ENCODE measurements at regions not wholly inside any gene's neighbourhood (a gene's known extent, or its start where the extent isn't known, plus 50 kb on each side); places are given as distances from the start of the nearest gene placed in this dataset.
A peak's percentile ranks its signal among the peaks of the same experiment; 100 is the strongest.

DNA sequence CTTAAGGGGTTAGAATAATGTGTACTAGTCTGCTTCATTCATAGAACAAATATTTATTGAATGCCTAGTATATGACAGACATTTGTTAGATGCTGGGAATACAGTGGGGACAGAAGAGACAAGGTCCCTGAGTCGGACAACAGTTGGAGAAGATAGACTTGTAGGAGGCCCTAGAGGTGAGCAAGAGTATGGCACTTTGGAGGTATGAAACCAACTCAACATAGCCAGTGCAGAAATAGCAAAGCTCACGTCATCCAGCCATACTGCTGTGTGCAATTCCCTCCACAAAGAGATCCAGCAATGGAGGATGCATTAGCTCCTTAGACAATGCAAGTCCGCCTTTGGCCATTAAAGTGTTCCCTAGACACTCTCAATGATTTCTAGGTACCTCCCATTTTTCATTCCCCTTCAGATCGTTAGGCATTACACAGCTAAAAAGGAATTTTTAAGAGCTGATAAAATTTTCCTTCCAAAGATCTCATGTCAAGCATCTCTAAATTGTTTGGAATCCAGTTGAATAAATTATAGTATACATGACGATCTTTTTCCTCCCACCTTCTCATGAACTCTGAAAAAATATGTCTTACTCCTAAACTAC is 1949.6 kb upstream of the WWC1 start:
- no peaks in the 10 kb centered on the region for H3K27me3 ChIP-seq (ENCODE audit: insufficient read depth, low read length)
- H3K9me3 ChIP-seq (ENCODE audit: low read length): no peaks in the 10 kb centered on the region
- H3K9ac ChIP-seq (ENCODE audit: low read length): no peak overlapping the region
- H3K79me2 ChIP-seq (ENCODE audit: insufficient read depth, low read length): no peaks in the 10 kb centered on the region
- no peak overlapping the region for H2AFZ ChIP-seq (ENCODE audit: low read length)
- TF ChIP-seq CTCF (IDR thresholded peaks at IDR 0.05; ENCODE audit: low read length) (peak; percentile 24; the same call in 1 of the 2 replicates), EZH2 (IDR thresholded peaks at IDR 0.05; ENCODE audit: borderline replicate concordance, low read length) (no peak)
- H3K9me2 ChIP-seq (ENCODE audit: low read depth, low read length): no peaks in the 10 kb centered on the region
- H3K27ac ChIP-seq (ENCODE audit: low read depth, low read length, poor library complexity, severe bottlenecking): no peak overlapping the region
- H3K4me2 ChIP-seq (ENCODE audit: low read length): no peak overlapping the region
- H3K4me1 ChIP-seq (ENCODE audit: insufficient read depth, low read length, severe bottlenecking): no peaks in the 10 kb centered on the region
- H4K20me1 ChIP-seq (ENCODE audit: insufficient read depth, low read length): no peaks in the 10 kb centered on the region
- H3K4me3 ChIP-seq (ENCODE audit: low read depth, low read length, poor library complexity, severe bottlenecking): no peak overlapping the region
- no peaks in the 10 kb centered on the region for H3F3A ChIP-seq (ENCODE audit: insufficient read depth, low read length)
- H3K36me3 ChIP-seq (ENCODE audit: insufficient read depth, low read length): no peaks in the 10 kb centered on the region

DNA sequence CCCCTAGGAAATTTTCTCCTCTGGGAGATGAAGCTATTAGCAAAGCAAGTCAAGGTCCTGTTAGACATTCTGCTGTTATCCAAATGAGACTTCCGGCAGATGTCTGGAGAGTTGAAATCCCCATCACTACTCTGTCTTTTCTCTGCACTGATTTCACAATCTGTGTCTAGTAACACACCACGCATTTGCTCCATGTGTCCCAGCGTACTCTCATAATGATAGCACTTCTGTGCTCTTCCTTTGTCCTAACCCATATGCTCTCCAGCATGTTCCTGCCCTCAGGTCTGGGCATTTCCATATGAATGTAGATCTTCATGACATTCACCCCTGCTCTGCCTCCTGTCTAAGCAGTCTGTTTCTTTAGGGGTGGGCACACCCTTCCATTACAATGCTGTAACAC is 1949.0 kb upstream of the WWC1 start:
- H3K4me1 ChIP-seq (ENCODE audit: insufficient read depth, low read length, severe bottlenecking): no peaks in the 10 kb centered on the region
- H3K9me2 ChIP-seq (ENCODE audit: low read depth, low read length): no peaks in the 10 kb centered on the region
- no peaks in the 10 kb centered on the region for H3K27me3 ChIP-seq (ENCODE audit: insufficient read depth, low read length)
- H3K9ac ChIP-seq (ENCODE audit: low read length): no peak overlapping the region
- no peaks in the 10 kb centered on the region for H3K79me2 ChIP-seq (ENCODE audit: insufficient read depth, low read length)
- no peak overlapping the region for H2AFZ ChIP-seq (ENCODE audit: low read length)
- no peaks in the 10 kb centered on the region for H4K20me1 ChIP-seq (ENCODE audit: insufficient read depth, low read length)
- H3K4me3 ChIP-seq (ENCODE audit: low read depth, low read length, poor library complexity, severe bottlenecking): no peak overlapping the region
- H3K27ac ChIP-seq (ENCODE audit: low read depth, low read length, poor library complexity, severe bottlenecking): no peak overlapping the region
- H3K36me3 ChIP-seq (ENCODE audit: insufficient read depth, low read length): no peaks in the 10 kb centered on the region
- TF ChIP-seq EZH2 (IDR thresholded peaks at IDR 0.05; ENCODE audit: borderline replicate concordance, low read length): no peak
- no peak for TF ChIP-seq CTCF (IDR thresholded peaks at IDR 0.05; ENCODE audit: low read length)
- H3F3A ChIP-seq (ENCODE audit: insufficient read depth, low read length): no peaks in the 10 kb centered on the region
- no peaks in the 10 kb centered on the region for H3K9me3 ChIP-seq (ENCODE audit: low read length)
- no peak overlapping the region for H3K4me2 ChIP-seq (ENCODE audit: low read length)

DNA sequence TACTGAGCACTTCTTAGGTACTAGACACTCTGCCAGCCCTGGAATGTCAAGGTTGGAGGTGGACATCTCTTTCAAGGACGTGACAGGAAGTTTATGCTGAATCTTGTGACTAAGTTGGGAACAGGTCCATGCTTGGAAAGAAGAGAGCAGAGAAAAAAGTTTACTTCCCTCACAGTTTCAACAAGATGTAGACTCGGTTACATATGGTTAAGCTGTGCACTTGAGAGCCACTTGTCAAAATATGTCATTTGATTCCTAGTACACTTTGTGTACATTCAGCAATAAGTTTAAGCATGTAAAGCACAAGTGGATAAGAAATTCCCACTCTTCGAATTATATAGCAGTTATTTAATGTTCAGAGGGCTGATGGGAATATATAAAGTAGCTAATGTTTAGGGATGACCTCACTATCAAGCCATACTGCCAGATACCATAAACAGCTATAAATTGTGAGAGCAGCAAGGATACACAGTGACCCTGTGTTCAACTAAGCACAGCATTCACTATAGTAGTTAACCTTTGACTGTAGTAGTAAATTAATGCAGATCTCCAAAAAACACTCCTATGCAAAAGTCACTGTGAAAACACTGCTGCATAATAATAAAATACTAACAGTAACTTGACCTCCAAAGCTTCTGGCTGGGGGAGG is 1944.6 kb upstream of the WWC1 start:
- Histone ChIP-seq H3K4me2 (ENCODE audit: low read length) (no peak overlapping the region), H3K27me3 (ENCODE audit: insufficient read depth, low read length) (no peaks in the 10 kb centered on the region), H3K79me2 (ENCODE audit: insufficient read depth, low read length) (no peaks in the 10 kb centered on the region), H3K36me3 (ENCODE audit: insufficient read depth, low read length) (no peaks in the 10 kb centered on the region), H3F3A (ENCODE audit: insufficient read depth, low read length) (no peaks in the 10 kb centered on the region), H4K20me1 (ENCODE audit: insufficient read depth, low read length) (no peaks in the 10 kb centered on the region), H3K9me3 (ENCODE audit: low read length) (no peaks in the 10 kb centered on the region), H3K4me1 (ENCODE audit: insufficient read depth, low read length, severe bottlenecking) (no peaks in the 10 kb centered on the region), H3K9me2 (ENCODE audit: low read depth, low read length) (no peaks in the 10 kb centered on the region), H2AFZ (ENCODE audit: low read length) (no peak overlapping the region), H3K4me3 (ENCODE audit: low read depth, low read length, poor library complexity, severe bottlenecking) (no peak overlapping the region), H3K9ac (ENCODE audit: low read length) (no peak overlapping the region), H3K27ac (ENCODE audit: low read depth, low read length, poor library complexity, severe bottlenecking) (no peak overlapping the region)
- TF ChIP-seq CTCF (IDR thresholded peaks at IDR 0.05; ENCODE audit: low read length) (no peak), EZH2 (IDR thresholded peaks at IDR 0.05; ENCODE audit: borderline replicate concordance, low read length) (no peak)
